ENCODE measurements at regions not wholly inside any gene's neighbourhood (a gene's known extent, or its start where the extent isn't known, plus 50 kb on each side); places are given as distances from the start of the nearest gene placed in this dataset.

DNA sequence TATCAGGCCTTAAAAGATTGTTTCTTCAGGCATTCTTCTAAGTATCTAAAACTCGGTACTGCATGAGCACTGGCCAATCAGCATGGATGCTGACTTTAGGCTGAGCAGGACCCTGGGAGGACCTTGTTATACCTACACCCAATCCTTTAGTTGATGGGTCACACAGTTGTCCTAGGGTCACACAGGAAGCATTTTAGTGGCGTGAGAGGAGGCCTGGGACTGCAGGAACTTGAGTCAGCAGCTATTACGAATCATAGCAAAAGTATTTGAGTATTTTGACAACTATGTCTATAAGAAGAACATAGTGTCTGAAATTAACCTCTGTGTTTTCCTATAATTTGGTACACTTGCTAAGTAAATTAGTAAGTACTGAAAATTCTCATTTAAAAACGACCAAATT, 741.4 kb downstream of the HACE1 start:
- TF ChIP-seq, protein P1, sequence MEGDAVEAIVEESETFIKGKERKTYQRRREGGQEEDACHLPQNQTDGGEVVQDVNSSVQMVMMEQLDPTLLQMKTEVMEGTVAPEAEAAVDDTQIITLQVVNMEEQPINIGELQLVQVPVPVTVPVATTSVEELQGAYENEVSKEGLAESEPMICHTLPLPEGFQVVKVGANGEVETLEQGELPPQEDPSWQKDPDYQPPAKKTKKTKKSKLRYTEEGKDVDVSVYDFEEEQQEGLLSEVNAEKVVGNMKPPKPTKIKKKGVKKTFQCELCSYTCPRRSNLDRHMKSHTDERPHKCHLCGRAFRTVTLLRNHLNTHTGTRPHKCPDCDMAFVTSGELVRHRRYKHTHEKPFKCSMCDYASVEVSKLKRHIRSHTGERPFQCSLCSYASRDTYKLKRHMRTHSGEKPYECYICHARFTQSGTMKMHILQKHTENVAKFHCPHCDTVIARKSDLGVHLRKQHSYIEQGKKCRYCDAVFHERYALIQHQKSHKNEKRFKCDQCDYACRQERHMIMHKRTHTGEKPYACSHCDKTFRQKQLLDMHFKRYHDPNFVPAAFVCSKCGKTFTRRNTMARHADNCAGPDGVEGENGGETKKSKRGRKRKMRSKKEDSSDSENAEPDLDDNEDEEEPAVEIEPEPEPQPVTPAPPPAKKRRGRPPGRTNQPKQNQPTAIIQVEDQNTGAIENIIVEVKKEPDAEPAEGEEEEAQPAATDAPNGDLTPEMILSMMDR (IDR thresholded peaks at IDR 0.05), result no peak
- TF ChIP-seq POLR2A (IDR thresholded peaks at IDR 0.05) (no peak), POLR2AphosphoS5 (IDR thresholded peaks at IDR 0.05) (no peak), EP300 (IDR thresholded peaks at IDR 0.05) (no peak)
